ENCODE measurements at regions not wholly inside any gene's neighbourhood (a gene's known extent, or its start where the extent isn't known, plus 50 kb on each side); places are given as distances from the start of the nearest gene placed in this dataset.

DNA sequence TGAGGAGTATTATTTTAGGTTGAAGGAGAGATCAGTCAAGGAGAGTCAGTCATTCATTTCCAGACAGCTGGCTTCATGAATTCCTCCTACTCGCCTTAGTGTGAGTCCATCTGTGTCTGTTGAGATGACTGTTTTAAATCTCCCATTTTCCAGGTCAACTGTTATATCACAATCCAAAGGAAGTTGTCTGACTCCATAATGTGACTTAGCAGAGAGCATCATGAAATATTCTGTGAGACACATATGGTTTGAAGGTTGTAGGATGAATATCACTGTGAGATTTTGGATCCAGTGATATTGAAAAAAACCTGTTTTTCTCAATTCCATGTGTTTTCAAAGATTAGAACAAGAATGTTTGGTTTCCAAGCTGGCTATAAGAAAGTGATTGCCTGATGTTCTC, 530.2 kb upstream of the MAN1A1 start:
- H3K4me3 ChIP-seq (ENCODE audit: low read length), result no peak overlapping the region
- no peaks in the 10 kb centered on the region for H3K9me3 ChIP-seq (ENCODE audit: control insufficient read depth, low read depth, low read length)
- H3K27ac ChIP-seq (ENCODE audit: low read length), result no peak overlapping the region
- no peaks in the 10 kb centered on the region for H3K4me1 ChIP-seq (ENCODE audit: control insufficient read depth, low read depth, low read length)
- H3K9ac ChIP-seq (ENCODE audit: low read length), result no peak overlapping the region
- no peaks in the 10 kb centered on the region for H3K27me3 ChIP-seq (ENCODE audit: control insufficient read depth, insufficient read depth, low read length)
- H3K36me3 ChIP-seq (ENCODE audit: control insufficient read depth, low read depth, low read length), result no peaks in the 10 kb centered on the region

DNA sequence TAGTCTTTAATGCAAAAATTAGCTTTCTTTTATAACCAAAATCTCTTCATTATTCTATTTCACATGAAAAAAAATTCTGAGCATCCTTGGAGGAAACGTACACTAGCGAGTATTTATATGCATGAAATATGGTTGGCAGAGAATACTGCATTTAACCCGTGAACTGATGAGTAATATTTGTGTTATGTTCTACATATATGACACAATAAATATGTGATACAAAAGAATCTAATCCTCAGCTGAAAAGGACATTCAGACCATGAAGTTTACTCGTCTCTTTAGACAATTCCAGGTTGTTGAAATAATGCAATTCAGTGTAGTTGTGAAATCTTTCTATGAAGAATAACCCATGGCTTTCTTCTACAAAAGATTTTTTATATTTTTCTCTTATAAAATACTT, 524.8 kb upstream of the MAN1A1 start:
- Histone ChIP-seq H3K4me1 (ENCODE audit: control insufficient read depth, low read depth, low read length) (no peaks in the 10 kb centered on the region), H3K36me3 (ENCODE audit: control insufficient read depth, low read depth, low read length) (no peaks in the 10 kb centered on the region)

GRCh38 chr6:119873107-119873506, 523.5 kb upstream of the MAN1A1 start:
- no peaks in the 10 kb centered on the region for H3K36me3 ChIP-seq (ENCODE audit: control insufficient read depth, low read depth, low read length)
- no peak overlapping the region for H3K9ac ChIP-seq (ENCODE audit: low read length)
- H3K4me1 ChIP-seq (ENCODE audit: control insufficient read depth, low read depth, low read length), result no peaks in the 10 kb centered on the region
- no peak overlapping the region for H3K27ac ChIP-seq (ENCODE audit: low read length)
- H3K27me3 ChIP-seq (ENCODE audit: control insufficient read depth, insufficient read depth, low read length), result no peaks in the 10 kb centered on the region
- no peaks in the 10 kb centered on the region for H3K9me3 ChIP-seq (ENCODE audit: control insufficient read depth, low read depth, low read length)
- H3K4me3 ChIP-seq (ENCODE audit: low read length), result no peak overlapping the region

More for the DNA sequence above, 524.8 kb upstream of the MAN1A1 start:
- Histone ChIP-seq H3K4me3 (ENCODE audit: low read length) (no peak overlapping the region), H3K9ac (ENCODE audit: low read length) (no peak overlapping the region), H3K9me3 (ENCODE audit: control insufficient read depth, low read depth, low read length) (no peaks in the 10 kb centered on the region), H3K27me3 (ENCODE audit: control insufficient read depth, insufficient read depth, low read length) (no peaks in the 10 kb centered on the region), H3K27ac (ENCODE audit: low read length) (no peak overlapping the region)

DNA sequence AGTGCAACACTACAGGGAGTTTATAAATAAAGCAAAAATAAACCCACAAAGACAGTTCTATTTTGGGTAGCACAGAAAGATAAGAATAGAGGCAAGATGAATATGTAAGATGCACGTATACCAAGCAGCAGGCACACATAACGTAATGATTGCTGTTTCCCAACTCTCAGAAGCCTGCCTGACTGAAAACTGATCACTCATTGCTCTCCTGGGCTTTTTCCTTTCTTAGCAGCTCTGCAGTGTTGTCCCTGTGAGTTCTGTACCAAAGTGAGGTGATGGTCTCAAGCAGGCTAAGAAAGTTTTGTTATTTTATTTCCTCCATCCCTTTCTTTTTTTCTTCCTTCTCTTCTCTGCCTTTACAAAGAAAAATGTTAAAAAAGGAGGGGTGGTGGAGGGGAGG, 522.0 kb upstream of the MAN1A1 start:
- Histone ChIP-seq H3K9me3 (ENCODE audit: control insufficient read depth, low read depth, low read length) (no peaks in the 10 kb centered on the region), H3K27me3 (ENCODE audit: control insufficient read depth, insufficient read depth, low read length) (no peaks in the 10 kb centered on the region), H3K9ac (ENCODE audit: low read length) (no peak overlapping the region), H3K27ac (ENCODE audit: low read length) (no peak overlapping the region), H3K36me3 (ENCODE audit: control insufficient read depth, low read depth, low read length) (no peaks in the 10 kb centered on the region), H3K4me3 (ENCODE audit: low read length) (no peak overlapping the region), H3K4me1 (ENCODE audit: control insufficient read depth, low read depth, low read length) (no peaks in the 10 kb centered on the region)

DNA sequence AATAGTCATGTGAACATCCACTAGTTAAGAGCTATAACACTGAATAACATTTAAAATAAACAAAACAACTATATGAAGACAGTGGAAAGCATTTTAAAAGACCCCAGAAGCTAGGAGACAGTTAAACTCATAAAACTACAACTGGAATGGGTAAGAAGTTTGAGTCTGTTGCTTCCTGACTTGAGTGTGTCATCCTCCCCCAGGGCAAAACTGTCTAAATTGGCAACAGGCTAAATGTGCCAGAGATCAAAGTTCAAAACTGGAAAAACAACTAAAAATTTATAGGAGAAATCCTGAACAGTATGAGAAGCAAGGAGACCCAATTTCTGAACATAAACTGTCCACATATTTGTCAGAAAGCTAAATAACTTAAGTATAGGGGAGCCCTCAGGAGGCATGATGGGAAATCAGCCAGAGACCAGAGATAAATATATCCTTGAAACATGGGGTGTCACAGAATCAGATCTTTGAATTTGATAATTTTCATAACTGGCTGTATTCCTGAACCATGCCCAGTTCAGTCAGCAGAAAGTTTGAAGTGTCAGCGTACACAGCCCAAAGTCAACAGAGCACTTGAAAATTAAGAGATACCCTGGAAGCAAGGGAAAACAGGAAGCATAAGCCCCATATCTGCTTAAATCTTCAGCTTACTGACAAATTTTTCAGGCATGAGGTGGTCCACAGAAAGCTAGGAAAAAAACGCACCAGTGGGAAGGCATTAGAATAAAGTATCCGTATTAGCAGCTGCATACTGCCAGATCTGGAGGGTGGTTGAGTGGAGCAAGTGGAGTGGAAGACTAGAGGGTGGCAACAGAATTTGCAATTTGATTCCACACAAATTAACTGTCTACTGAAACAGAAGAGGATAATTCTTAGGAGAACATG, 516.1 kb upstream of the MAN1A1 start:
- Histone ChIP-seq H3K9me3 (ENCODE audit: control insufficient read depth, low read depth, low read length) (no peaks in the 10 kb centered on the region), H3K27ac (ENCODE audit: low read length) (no peak overlapping the region), H3K4me3 (ENCODE audit: low read length) (no peak overlapping the region), H3K36me3 (ENCODE audit: control insufficient read depth, low read depth, low read length) (no peaks in the 10 kb centered on the region), H3K4me1 (ENCODE audit: control insufficient read depth, low read depth, low read length) (peaks cover 8% of the 10 kb centered on the region), H3K9ac (ENCODE audit: low read length) (no peak overlapping the region), H3K27me3 (ENCODE audit: control insufficient read depth, insufficient read depth, low read length) (no peaks in the 10 kb centered on the region)

DNA sequence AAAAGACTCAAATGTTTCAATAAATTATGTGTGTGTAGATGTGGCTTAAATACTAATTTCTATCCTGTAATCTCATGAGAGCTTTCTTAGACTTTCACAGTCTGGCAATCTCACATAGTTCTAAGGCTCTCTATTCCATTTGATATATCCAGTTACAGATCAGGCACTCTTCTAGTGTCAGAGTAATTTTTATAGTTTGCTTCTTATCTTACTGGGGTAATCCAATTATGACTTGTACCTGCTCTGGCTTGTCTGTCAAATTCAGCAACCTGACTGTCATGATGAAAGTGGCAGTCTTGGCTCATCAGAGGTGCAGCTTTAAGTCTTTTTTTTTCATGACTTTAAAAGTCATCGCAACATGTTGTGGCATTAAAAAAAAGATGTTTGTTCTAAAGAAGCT, 513.2 kb upstream of the MAN1A1 start:
- Histone ChIP-seq H3K4me1 (ENCODE audit: control insufficient read depth, low read depth, low read length) (peaks cover 8% of the 10 kb centered on the region), H3K9ac (ENCODE audit: low read length) (no peak overlapping the region), H3K36me3 (ENCODE audit: control insufficient read depth, low read depth, low read length) (no peaks in the 10 kb centered on the region), H3K9me3 (ENCODE audit: control insufficient read depth, low read depth, low read length) (no peaks in the 10 kb centered on the region), H3K27me3 (ENCODE audit: control insufficient read depth, insufficient read depth, low read length) (no peaks in the 10 kb centered on the region), H3K27ac (ENCODE audit: low read length) (no peak overlapping the region), H3K4me3 (ENCODE audit: low read length) (no peak overlapping the region)

- Histone ChIP-seq H3K9ac (ENCODE audit: low read length) (no peak overlapping the region), H3K9me3 (ENCODE audit: control insufficient read depth, low read depth, low read length) (no peaks in the 10 kb centered on the region), H3K4me1 (ENCODE audit: control insufficient read depth, low read depth, low read length) (peaks cover 4% of the 10 kb centered on the region), H3K27me3 (ENCODE audit: control insufficient read depth, insufficient read depth, low read length) (no peaks in the 10 kb centered on the region), H3K4me3 (ENCODE audit: low read length) (no peak overlapping the region), H3K27ac (ENCODE audit: low read length) (no peak overlapping the region), H3K36me3 (ENCODE audit: control insufficient read depth, low read depth, low read length) (no peaks in the 10 kb centered on the region)
Observed at GRCh38 chr6:119858901-119859300, 509.3 kb upstream of the MAN1A1 start.

GRCh38 chr6:119856136-119856535, 506.6 kb upstream of the MAN1A1 start:
- H3K9ac ChIP-seq (ENCODE audit: low read length), result no peak overlapping the region
- no peak overlapping the region for H3K27ac ChIP-seq (ENCODE audit: low read length)
- H3K9me3 ChIP-seq (ENCODE audit: control insufficient read depth, low read depth, low read length), result no peaks in the 10 kb centered on the region
- no peak overlapping the region for H3K4me3 ChIP-seq (ENCODE audit: low read length)
- no peaks in the 10 kb centered on the region for H3K27me3 ChIP-seq (ENCODE audit: control insufficient read depth, insufficient read depth, low read length)
- H3K36me3 ChIP-seq (ENCODE audit: control insufficient read depth, low read depth, low read length), result no peaks in the 10 kb centered on the region
- no peaks in the 10 kb centered on the region for H3K4me1 ChIP-seq (ENCODE audit: control insufficient read depth, low read depth, low read length)

DNA sequence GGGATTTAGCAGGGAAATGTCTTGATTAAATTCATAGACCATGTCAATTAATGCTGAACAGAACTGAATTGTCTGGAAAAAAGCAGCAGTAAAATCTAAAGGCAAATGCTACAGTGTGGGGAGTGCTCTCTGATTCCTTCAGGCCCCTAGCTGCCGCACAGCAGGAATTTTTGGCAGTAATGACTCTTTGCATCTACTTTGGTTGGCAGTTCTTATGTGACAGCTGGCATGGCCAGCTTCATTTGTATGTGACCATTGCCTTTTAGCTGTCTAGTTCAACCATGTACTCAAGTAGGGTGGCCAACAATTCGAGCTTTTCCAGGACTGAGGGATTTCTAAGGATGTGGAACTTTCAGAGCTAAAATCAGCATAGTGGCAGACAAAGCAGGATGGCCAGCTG, 499.1 kb upstream of the MAN1A1 start:
- Histone ChIP-seq H3K9me3 (ENCODE audit: control insufficient read depth, low read depth, low read length) (no peaks in the 10 kb centered on the region), H3K27me3 (ENCODE audit: control insufficient read depth, insufficient read depth, low read length) (no peaks in the 10 kb centered on the region), H3K27ac (ENCODE audit: low read length) (no peak overlapping the region), H3K36me3 (ENCODE audit: control insufficient read depth, low read depth, low read length) (no peaks in the 10 kb centered on the region), H3K4me1 (ENCODE audit: control insufficient read depth, low read depth, low read length) (no peaks in the 10 kb centered on the region), H3K9ac (ENCODE audit: low read length) (no peak overlapping the region), H3K4me3 (ENCODE audit: low read length) (no peak overlapping the region)

GRCh38 chr6:119845161-119845560, 495.6 kb upstream of the MAN1A1 start:
- no peaks in the 10 kb centered on the region for H3K9me3 ChIP-seq (ENCODE audit: control insufficient read depth, low read depth, low read length)

GRCh38 chr6:119844387-119844786, 494.8 kb upstream of the MAN1A1 start:
- Histone ChIP-seq H3K4me3 (ENCODE audit: low read length) (no peak overlapping the region), H3K9me3 (ENCODE audit: control insufficient read depth, low read depth, low read length) (no peaks in the 10 kb centered on the region), H3K36me3 (ENCODE audit: control insufficient read depth, low read depth, low read length) (no peaks in the 10 kb centered on the region), H3K27ac (ENCODE audit: low read length) (no peak overlapping the region), H3K9ac (ENCODE audit: low read length) (no peak overlapping the region), H3K27me3 (ENCODE audit: control insufficient read depth, insufficient read depth, low read length) (no peaks in the 10 kb centered on the region), H3K4me1 (ENCODE audit: control insufficient read depth, low read depth, low read length) (no peaks in the 10 kb centered on the region)

More at GRCh38 chr6:119845161-119845560, 495.6 kb upstream of the MAN1A1 start:
- Histone ChIP-seq H3K4me1 (ENCODE audit: control insufficient read depth, low read depth, low read length) (no peaks in the 10 kb centered on the region), H3K4me3 (ENCODE audit: low read length) (no peak overlapping the region), H3K27me3 (ENCODE audit: control insufficient read depth, insufficient read depth, low read length) (no peaks in the 10 kb centered on the region), H3K27ac (ENCODE audit: low read length) (no peak overlapping the region), H3K9ac (ENCODE audit: low read length) (no peak overlapping the region), H3K36me3 (ENCODE audit: control insufficient read depth, low read depth, low read length) (no peaks in the 10 kb centered on the region)

DNA sequence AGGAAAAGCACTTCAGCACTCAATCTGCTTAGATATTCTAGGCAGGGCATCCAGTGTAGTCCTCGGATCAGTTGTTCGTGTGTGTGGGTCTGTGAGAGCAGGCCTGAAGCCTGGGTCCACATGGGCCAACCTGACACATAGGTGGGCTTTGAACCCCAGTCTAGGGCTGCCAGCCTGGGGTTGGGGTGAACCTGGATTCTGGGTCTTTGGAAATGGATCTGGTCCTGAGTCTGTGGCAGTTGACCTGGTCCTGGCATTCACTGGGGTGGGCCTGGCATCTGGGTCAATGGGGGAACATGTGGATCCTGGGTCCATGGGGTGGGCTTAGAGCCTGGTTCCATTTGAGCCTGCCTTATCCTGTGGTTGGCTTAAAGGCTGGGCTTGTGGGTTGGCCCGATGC, 492.6 kb upstream of the MAN1A1 start:
- Histone ChIP-seq H3K36me3 (ENCODE audit: control insufficient read depth, low read depth, low read length) (no peaks in the 10 kb centered on the region), H3K9me3 (ENCODE audit: control insufficient read depth, low read depth, low read length) (no peaks in the 10 kb centered on the region), H3K4me1 (ENCODE audit: control insufficient read depth, low read depth, low read length) (no peaks in the 10 kb centered on the region), H3K4me3 (ENCODE audit: low read length) (no peak overlapping the region), H3K9ac (ENCODE audit: low read length) (no peak overlapping the region), H3K27ac (ENCODE audit: low read length) (no peak overlapping the region), H3K27me3 (ENCODE audit: control insufficient read depth, insufficient read depth, low read length) (no peaks in the 10 kb centered on the region)
